Peyer's patch (tissue), 4 donors: ENCODE measurements at regions not wholly inside any gene's neighbourhood (a gene's known extent, or its start where the extent isn't known, plus 50 kb on each side); places are given as distances from the start of the nearest gene placed in this dataset.
"Not testable (repeated sequence)": the region's sequence is repeated elsewhere in the genome, so short reads cannot be mapped to it uniquely, and the experiment has no call there.

Experiments
- DNase-seq, 3 donors: peaks; one replicate each; pipeline ENCODE4 v3.0.0-alpha.2; 2017 to 2019
- H3K27ac ChIP-seq, 4 donors: fragments of 200-600 bp; sonication (generic); one replicate each; pipeline ENCODE4 v1.5.1; 2016 to 2019
- H3K27me3 ChIP-seq, 2 donors: fragments of 200-600 bp; sonication (generic); one replicate each; pipeline ENCODE4 v1.5.1; 2019
- H3K36me3 ChIP-seq, 3 donors: fragments of 200-600 bp; sonication (generic); one replicate each; pipeline ENCODE4 v1.5.1; 2016 to 2019
- H3K4me1 ChIP-seq, 4 donors: fragments of 200-600 bp; sonication (generic); one replicate each; pipeline ENCODE4 v1.5.1; 2016 to 2019
- H3K4me3 ChIP-seq, 4 donors: fragments of 200-600 bp; sonication (generic); 1 replicate in 3 of 4; 2 replicates in 1 of 4; pipeline ENCODE4 v1.5.1; 2016 to 2019; ENCODE audit warnings: mild to moderate bottlenecking in 1 of 4
- H3K9me3 ChIP-seq, 4 donors: fragments of 200-600 bp; sonication (generic); one replicate each; pipeline ENCODE4 v1.5.1; 2016 to 2019; ENCODE audit warnings: mild to moderate bottlenecking in 1 of 4
- POLR2A ChIP-seq, 2 donors: fragments of 450-650 bp; IDR thresholded peaks; one replicate each; pipeline ENCODE4 v1.5.1; 2017; ENCODE audit warnings: antibody characterized with exemption in 2 of 2, mild to moderate bottlenecking in 2 of 2, moderate library complexity in 2 of 2
- TF ChIP-seq, protein P1 (sequence below), 6 experiments: fragments of 450-650 bp in 4 of 6; fragments of 200-600 bp in 2 of 6; sonication (generic) in 1 of 6; IDR thresholded peaks; one replicate each; pipeline ENCODE4 v1.5.1; 2017 to 2019; ENCODE audit warnings: antibody characterized with exemption in 6 of 6, mild to moderate bottlenecking in 3 of 6, moderate library complexity in 1 of 6

DNA sequence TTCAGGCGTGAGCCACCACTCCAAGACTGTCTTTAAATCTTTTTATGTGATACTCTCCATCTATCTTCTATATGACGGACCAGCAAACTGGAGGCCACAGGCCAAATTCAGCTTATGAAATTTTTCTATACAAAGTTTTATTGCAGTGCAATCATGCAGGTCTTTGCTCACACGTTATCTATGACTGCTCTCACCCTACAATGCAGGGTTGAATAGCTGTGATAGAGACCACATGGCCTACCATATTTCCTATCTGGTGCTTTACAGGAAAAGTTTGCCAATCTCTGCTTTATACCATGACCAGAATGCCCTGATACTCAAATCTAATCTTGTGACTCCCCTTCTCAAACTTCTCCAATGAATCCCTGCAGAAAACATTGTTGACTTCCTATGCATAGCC lies 89.5 kb upstream of the ACBD5 start:
- no peak for DNase-seq
- TF ChIP-seq, protein P1, sequence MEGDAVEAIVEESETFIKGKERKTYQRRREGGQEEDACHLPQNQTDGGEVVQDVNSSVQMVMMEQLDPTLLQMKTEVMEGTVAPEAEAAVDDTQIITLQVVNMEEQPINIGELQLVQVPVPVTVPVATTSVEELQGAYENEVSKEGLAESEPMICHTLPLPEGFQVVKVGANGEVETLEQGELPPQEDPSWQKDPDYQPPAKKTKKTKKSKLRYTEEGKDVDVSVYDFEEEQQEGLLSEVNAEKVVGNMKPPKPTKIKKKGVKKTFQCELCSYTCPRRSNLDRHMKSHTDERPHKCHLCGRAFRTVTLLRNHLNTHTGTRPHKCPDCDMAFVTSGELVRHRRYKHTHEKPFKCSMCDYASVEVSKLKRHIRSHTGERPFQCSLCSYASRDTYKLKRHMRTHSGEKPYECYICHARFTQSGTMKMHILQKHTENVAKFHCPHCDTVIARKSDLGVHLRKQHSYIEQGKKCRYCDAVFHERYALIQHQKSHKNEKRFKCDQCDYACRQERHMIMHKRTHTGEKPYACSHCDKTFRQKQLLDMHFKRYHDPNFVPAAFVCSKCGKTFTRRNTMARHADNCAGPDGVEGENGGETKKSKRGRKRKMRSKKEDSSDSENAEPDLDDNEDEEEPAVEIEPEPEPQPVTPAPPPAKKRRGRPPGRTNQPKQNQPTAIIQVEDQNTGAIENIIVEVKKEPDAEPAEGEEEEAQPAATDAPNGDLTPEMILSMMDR (IDR thresholded peaks at IDR 0.05), result no peak
- no peak for TF ChIP-seq POLR2A (IDR thresholded peaks at IDR 0.05)
- H3K27ac ChIP-seq, result no peak overlapping the region
- no peaks in the 10 kb centered on the region for H3K27me3 ChIP-seq
- H3K4me3 ChIP-seq, result no peak overlapping the region
- no peaks in the 10 kb centered on the region for H3K36me3 ChIP-seq
- no peaks in the 10 kb centered on the region for H3K4me1 ChIP-seq
- no peaks in the 10 kb centered on the region for H3K9me3 ChIP-seq

DNA sequence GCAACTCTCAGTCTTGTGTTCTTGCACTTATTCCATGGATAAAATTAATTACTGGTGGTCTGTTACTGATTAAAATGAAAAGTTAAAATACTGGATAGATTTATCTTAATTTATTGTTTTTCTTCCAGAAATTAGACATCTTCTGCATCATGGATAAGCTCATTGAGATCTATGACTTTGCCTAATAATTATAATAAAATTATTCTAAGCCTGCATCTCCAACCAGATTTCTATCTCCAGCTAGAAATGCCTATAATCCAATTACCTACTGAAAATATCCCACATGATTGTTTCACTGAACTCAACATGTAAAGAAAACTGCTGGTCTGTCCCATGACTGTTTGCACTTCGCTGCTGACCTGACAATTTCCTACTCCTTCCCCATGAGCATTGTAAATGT lies 88.3 kb upstream of the ACBD5 start:
- Histone ChIP-seq H3K36me3 (no peaks in the 10 kb centered on the region), H3K27ac (no peak overlapping the region), H3K9me3 (no peaks in the 10 kb centered on the region), H3K4me3 (no peak overlapping the region), H3K4me1 (no peaks in the 10 kb centered on the region), H3K27me3 (no peaks in the 10 kb centered on the region)
- no peak for DNase-seq
- TF ChIP-seq, protein P1 (IDR thresholded peaks at IDR 0.05), result no peak
- no peak for TF ChIP-seq POLR2A (IDR thresholded peaks at IDR 0.05)

DNA sequence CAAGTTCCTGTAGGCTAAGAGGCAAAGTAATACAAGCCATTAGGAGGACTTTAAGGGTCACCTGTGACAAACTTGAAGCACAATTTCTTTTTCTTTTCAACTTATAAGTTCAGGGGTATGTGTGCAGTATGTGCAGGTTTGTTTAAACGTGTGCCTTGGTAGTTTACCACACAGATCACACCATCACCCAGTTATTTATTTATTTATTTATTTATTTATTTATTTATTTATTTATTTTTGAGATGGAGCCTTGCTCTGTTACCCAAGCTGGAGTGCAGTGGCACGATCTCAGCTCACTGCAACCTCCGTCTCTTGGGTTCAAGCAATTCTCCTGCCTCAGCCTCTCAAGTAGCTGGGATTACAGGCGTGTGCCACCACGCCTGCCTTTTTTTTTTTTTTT lies 86.2 kb upstream of the ACBD5 start:
- not testable (repeated sequence) for DNase-seq, H3K4me3 ChIP-seq

DNA sequence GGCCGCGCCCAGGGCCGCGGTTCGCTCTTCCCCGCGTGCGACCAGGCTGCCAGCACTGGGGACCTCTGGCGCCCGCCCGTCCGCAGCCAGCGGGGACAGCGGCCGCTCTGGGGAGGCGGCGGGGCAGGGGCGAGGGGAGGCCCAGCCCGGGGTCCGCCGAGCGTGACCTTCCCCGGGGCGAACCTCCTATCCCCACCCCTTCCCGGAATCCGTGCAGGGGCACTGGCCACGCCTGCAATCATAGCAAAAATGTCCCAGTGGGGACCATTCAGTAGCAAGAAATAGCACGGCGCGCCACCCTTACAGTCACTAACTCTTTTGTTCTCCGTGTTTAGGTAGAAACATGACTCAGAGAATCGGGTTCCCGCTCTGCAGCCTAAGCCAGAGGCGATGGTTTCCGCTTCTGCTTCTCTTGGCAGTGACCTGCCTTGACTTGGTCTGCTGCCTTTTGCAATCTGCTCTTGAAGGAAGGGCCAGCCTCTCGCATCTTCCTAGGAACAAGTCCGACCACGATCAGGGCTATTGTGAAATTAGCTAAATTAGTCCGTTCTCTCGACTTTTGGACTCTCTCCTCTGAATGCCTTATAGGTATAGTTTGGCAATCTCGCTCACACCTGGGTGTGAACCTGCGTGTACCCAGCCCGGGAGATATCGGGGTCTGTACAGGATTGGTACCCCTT lies 79.3 kb upstream of the ACBD5 start:
- H3K4me1 ChIP-seq, result peaks cover 0 to 5% (median 0%) of the 10 kb centered on the region in 4 donors
- peak; percentile 52 to 75 (median 53) for DNase-seq
- no peak for TF ChIP-seq POLR2A (IDR thresholded peaks at IDR 0.05)
- TF ChIP-seq, protein P1 (IDR thresholded peaks at IDR 0.05), result no peak
- H3K4me3 ChIP-seq, result peak overlapping the region in 3 of 4 donors; percentile 31 to 54 (median 38)
- no peaks in the 10 kb centered on the region for H3K36me3 ChIP-seq
- H3K27ac ChIP-seq, result peak overlapping the region in 1 of 4 donors; percentile 25
- no peaks in the 10 kb centered on the region for H3K9me3 ChIP-seq
- no peaks in the 10 kb centered on the region for H3K27me3 ChIP-seq

More for the DNA sequence above, 86.2 kb upstream of the ACBD5 start:
- not testable (repeated sequence) for H3K9me3 ChIP-seq, H3K36me3 ChIP-seq, H3K27ac ChIP-seq, H3K4me1 ChIP-seq, H3K27me3 ChIP-seq

DNA sequence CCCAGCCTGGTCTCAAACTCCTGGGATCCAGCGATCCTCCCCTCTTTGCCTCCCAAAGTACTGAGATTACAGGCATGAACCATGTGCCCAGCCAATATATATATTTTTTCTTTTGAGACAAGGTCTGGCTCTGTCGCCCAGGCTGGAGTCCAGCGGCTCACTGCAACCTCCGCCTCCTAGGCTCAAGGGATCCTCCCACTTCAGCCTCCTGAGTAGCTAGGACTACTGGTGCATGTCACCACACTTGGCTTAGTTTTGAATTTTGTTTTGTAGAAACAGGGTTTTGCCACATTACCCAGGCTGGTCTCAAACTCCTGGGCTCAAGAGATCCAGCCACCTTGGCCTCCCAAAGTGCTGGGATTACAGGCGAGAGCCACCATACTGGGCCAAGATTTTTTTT lies 78.5 kb upstream of the ACBD5 start:
- not testable (repeated sequence) for H3K9me3 ChIP-seq, H3K36me3 ChIP-seq, DNase-seq, H3K27me3 ChIP-seq, H3K27ac ChIP-seq, H3K4me3 ChIP-seq, H3K4me1 ChIP-seq

DNA sequence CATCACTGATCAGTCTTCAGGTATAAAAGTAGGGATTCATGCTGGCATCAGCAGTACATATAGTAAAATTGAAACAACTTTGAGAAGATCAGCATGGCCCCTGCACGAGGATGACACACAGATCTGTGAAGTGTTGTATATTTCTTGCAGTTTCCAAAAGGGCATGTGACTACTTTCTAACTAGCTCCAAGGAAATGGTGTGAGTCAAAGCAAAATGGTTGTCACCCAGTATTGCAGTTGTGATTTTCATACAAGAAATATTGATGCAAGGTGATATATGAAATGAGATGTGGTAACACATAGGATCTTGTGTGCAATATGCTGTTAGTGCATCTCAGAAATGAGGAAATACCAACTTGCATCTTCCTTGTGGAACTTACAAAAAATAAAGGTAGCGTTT lies 74.5 kb upstream of the ACBD5 start:
- H3K9me3 ChIP-seq, H3K36me3 ChIP-seq, H3K27ac ChIP-seq, DNase-seq, H3K4me1 ChIP-seq, H3K4me3 ChIP-seq, H3K27me3 ChIP-seq: not testable (repeated sequence)

DNA sequence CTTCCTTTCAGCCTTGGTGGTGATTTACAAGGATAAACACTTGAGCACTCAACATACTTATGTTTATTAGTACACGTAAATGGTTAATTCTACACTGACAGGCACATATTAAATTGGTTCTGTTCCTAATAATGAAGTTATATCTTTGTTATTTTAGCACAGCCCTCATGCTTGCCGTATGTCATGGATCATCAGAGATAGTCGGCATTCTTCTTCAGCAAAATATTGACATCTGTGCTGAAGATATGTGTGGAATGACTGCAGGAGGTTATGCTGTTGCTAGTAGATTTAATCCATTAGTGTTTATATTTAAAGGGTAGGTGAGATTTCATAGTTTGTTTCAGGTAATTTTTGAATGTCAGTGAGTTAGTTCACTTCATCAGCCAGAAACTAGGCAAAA lies 73.0 kb upstream of the ACBD5 start:
- DNase-seq, H3K4me3 ChIP-seq, H3K9me3 ChIP-seq: not testable (repeated sequence)

DNA sequence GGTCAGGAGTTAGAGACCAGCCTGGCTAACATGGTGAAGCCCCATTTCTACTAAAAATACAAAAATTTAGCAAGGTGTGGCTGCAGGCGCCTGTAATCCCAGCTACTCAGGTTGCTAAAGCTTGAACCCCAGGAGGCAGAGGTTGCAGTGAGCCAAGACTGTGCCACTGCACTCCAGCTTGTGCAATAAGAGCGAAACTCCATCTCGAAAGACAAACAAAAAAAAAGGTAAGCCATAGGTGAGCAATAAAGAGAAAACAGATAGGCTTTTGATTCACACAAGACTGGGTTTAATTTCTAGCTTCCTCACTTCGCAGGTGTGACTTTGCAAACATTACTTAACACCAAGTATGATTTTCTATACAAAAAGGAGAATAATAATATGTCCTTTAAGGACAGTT lies 72.3 kb upstream of the ACBD5 start:
- Histone ChIP-seq H3K4me3 (no peak overlapping the region), H3K36me3 (no peaks in the 10 kb centered on the region), H3K27ac (no peak overlapping the region), H3K27me3 (no peaks in the 10 kb centered on the region), H3K9me3 (no peaks in the 10 kb centered on the region), H3K4me1 (no peaks in the 10 kb centered on the region)
- DNase-seq, result no peak
- TF ChIP-seq POLR2A (IDR thresholded peaks at IDR 0.05), result no peak
- TF ChIP-seq, protein P1 (IDR thresholded peaks at IDR 0.05), result no peak

More for the DNA sequence above, 73.0 kb upstream of the ACBD5 start:
- not testable (repeated sequence) for H3K36me3 ChIP-seq, H3K4me1 ChIP-seq, H3K27ac ChIP-seq, H3K27me3 ChIP-seq

DNA sequence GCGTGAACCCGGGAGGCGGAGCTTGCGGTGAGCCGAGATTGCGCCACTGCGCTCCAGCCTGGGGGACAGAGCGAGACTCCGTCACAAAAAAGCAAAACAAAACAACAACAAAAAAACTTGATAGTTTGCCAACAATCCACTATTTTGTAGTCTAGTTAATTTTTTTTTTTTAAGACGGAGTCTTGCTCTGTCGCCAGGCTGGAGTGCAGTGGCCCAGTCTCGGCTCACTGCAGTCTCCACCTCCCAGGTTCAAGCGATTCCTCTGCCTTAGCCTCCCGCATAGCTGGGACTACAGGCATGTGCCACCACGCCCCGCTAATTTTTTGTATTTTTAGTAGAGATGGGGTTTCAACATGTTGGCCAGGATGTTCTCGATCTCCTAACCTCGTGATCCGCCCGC lies 71.2 kb upstream of the ACBD5 start:
- H3K4me1 ChIP-seq, H3K27me3 ChIP-seq, H3K4me3 ChIP-seq, H3K27ac ChIP-seq, H3K36me3 ChIP-seq, H3K9me3 ChIP-seq, DNase-seq: not testable (repeated sequence)

DNA sequence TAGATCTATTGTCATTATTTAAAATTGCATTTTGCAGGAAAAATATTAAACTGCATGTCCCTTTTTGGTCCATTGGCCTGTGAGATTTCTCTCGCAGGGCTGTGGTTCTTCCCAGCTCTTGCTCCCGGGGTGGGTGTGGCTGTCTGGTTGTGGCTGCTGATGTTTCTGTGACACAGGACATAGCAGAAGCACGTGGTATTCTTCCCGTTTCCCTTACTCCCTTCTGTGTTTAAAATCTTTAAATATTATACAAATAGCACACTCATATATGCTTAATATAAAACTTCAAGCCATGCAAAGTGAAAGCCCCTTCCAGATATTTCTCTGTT lies 57.9 kb upstream of the ACBD5 start:
- H3K27ac ChIP-seq, H3K27me3 ChIP-seq, H3K4me1 ChIP-seq, H3K4me3 ChIP-seq, H3K36me3 ChIP-seq, H3K9me3 ChIP-seq, DNase-seq: not testable (repeated sequence)
